ENCODE measurements at regions not wholly inside any gene's neighbourhood (a gene's known extent, or its start where the extent isn't known, plus 50 kb on each side); places are given as distances from the start of the nearest gene placed in this dataset.

- Histone ChIP-seq H3K56ac (replicated peaks; ENCODE audit: insufficient read length, low read depth, low read length) (no peak overlapping the region), H2BK15ac (ENCODE audit: low read length) (no peak overlapping the region), H4K91ac (replicated peaks; ENCODE audit: insufficient read length, low read length) (no peak overlapping the region), H3K14ac (ENCODE audit: insufficient read length) (no peak overlapping the region), H3K18ac (ENCODE audit: extremely low read depth, low read length) (no peak overlapping the region), H2BK5ac (ENCODE audit: low read depth, low read length) (no peak overlapping the region), H3K4me3 (ENCODE audit: extremely low read depth in 1 of 4, insufficient read depth in 2 of 4, low read depth in 3 of 4, low read length in 4 of 4) (no peak overlapping the region), H3K23me2 (ENCODE audit: low read depth, low read length) (no peaks in the 10 kb centered on the region), H3K79me1 (ENCODE audit: low read depth, low read length) (no peaks in the 10 kb centered on the region), H2BK20ac (ENCODE audit: low read length) (no peak overlapping the region), H4K20me1 (replicated peaks in 1 of 2; ENCODE audit: control insufficient read depth in 1 of 2, insufficient read depth in 2 of 2, low read length in 2 of 2) (no peaks in the 10 kb centered on the region), H3K79me2 (ENCODE audit: control insufficient read depth in 1 of 2, insufficient read depth in 2 of 2, low read length in 2 of 2) (no peaks in the 10 kb centered on the region), H3K4me2 (ENCODE audit: insufficient read depth in 1 of 2, low read depth in 2 of 2, low read length in 2 of 2) (no peak overlapping the region), H3K23ac (ENCODE audit: insufficient read length) (no peak overlapping the region), H3K9me3 (ENCODE audit: insufficient read depth in 2 of 2, low read depth in 1 of 2, low read length in 1 of 2) (no peaks in the 10 kb centered on the region; a peak in 1 of 4 replicates), H3K4me1 (replicated peaks in 1 of 4; ENCODE audit: control insufficient read depth in 3 of 4, insufficient read depth in 4 of 4, low read length in 3 of 4) (no peaks in the 10 kb centered on the region), H2AK5ac (ENCODE audit: low read depth, low read length) (no peak overlapping the region), H2AFZ (ENCODE audit: low read length) (no peak overlapping the region), H3K4ac (replicated peaks; ENCODE audit: insufficient read length, low read depth, low read length) (no peak overlapping the region), H3K27me3 (replicated peaks in 1 of 4; ENCODE audit: control insufficient read depth in 3 of 4, extremely low read depth in 1 of 4, insufficient read depth in 3 of 4, low read length in 3 of 4) (no peaks in the 10 kb centered on the region), H3K27ac (ENCODE audit: low read depth, low read length) (no peak overlapping the region), H3K9ac (replicated peaks in 1 of 4; ENCODE audit: extremely low read depth in 1 of 4, low read depth in 3 of 4, low read length in 3 of 4) (no peak overlapping the region), H2BK12ac (ENCODE audit: low read depth, low read length) (no peak overlapping the region), H3K36me3 (ENCODE audit: control insufficient read depth in 2 of 4, insufficient read depth in 4 of 4, low read length in 3 of 4) (no peaks in the 10 kb centered on the region), H4K5ac (ENCODE audit: insufficient read length, low read depth, low read length) (no peak overlapping the region), H4K8ac (ENCODE audit: extremely low read depth, insufficient read depth, low read length) (no peak overlapping the region), H2BK120ac (replicated peaks; ENCODE audit: low read depth, low read length) (no peak overlapping the region)
- DNase-seq (ENCODE audit: low read depth in 1 of 2, low spot score in 2 of 2) (no peak), FAIRE-seq (no peak)
- CTCF ChIA-PET (ENCODE audit: partially characterized antibody), result no interaction called here
- TF ChIP-seq TEAD4 (IDR thresholded peaks at IDR 0.05; ENCODE audit: low read depth, low read length) (no peak), USF2 (IDR thresholded peaks at IDR 0.05; ENCODE audit: low read length) (no peak), HDAC6 (IDR thresholded peaks at IDR 0.05; ENCODE audit: low read depth, low read length) (no peak), SP2 (IDR thresholded peaks at IDR 0.05; ENCODE audit: low read length) (no peak), MAX (IDR thresholded peaks at IDR 0.05) (no peak), BRCA1 (IDR thresholded peaks at IDR 0.05; ENCODE audit: low read depth, low read length) (no peak), TAF7 (optimal IDR thresholded peaks at IDR 0.05; ENCODE audit: borderline replicate concordance, low read depth, low read length) (no peak), SP1 (IDR thresholded peaks at IDR 0.05; ENCODE audit: low read depth, low read length) (no peak), NANOG (IDR thresholded peaks at IDR 0.05; ENCODE audit: insufficient read depth, low read depth, low read length, poor library complexity, severe bottlenecking) (no peak), YY1 (IDR thresholded peaks at IDR 0.05; ENCODE audit: low read depth, low read length) (no peak), SIX5 (IDR thresholded peaks at IDR 0.05; ENCODE audit: low read depth, low read length) (no peak), CHD1 (IDR thresholded peaks at IDR 0.05; ENCODE audit: low read depth, low read length) (no peak), CTBP2 (IDR thresholded peaks at IDR 0.05; ENCODE audit: borderline replicate concordance, insufficient read depth, insufficient read length, low read length) (no peak)
- POLR2A ChIA-PET (ENCODE audit: partially characterized antibody), result no interaction called here
- WGBS, 2 experiments (ENCODE audit: extremely low coverage in 1 of 2, insufficient coverage in 1 of 2, insufficient read length in 1 of 2, insufficient replicate concordance in 2 of 2, low coverage in 1 of 2, low lambda C conversion rate in 2 of 2, missing lambda C conversion rate in 1 of 2), result 91% methylated on average over 3 of the region's 3 CpGs; no CpG with 5 or more reads in 1 of the 2 experiments
Measured at GRCh38 chr5:152730176-152730575, 325.1 kb upstream of the NMUR2 start.
